ENCODE measurements at regions not wholly inside any gene's neighbourhood (a gene's known extent, or its start where the extent isn't known, plus 50 kb on each side); places are given as distances from the start of the nearest gene placed in this dataset.
"Not testable (repeated sequence)": the region's sequence is repeated elsewhere in the genome, so short reads cannot be mapped to it uniquely, and the experiment has no call there.

DNA sequence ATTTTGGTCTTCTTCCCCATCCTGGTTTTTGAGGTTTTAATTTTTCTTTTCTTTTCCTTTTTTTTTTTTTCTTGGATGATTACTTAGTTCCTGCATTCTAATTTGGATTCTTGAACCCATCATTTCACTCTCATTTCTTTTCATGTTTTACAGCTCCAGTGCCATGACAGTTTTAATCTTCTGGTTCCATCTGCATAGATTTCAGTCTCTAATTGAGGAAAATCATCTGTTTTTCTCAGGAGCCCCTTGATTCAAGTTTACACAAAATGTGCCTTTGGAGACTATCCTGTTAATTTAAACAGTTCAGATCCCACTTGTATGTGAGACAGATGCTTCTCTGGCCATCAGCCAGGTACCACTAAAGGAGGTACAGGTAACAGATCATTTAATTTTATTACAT lies 379.9 kb downstream of the PIK3C3 start:
- no peak for DNase-seq

- DNase-seq: no peak
Measured at GRCh38 chr18:42336139-42336538, 381.1 kb downstream of the PIK3C3 start.

DNA sequence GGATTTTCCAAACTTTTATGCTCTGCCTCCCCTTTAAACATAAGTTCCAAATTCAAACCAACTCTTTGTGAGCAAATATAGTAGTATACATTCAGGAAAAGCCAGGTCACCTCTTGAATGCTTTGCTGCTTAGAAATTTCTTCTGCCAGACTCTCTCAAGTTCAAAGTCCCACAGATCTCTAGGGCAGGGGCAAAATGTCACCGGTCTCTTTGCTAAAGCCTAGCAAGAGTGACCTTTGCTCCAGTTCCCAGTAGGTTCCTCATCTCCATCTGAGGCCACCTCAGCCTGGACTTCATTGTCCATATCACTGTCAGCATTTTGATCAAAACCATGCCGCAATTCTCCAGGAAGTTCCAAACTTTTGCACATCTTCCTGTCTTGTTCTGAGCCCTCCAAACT lies 382.3 kb downstream of the PIK3C3 start:
- DNase-seq: not testable (repeated sequence)

DNA sequence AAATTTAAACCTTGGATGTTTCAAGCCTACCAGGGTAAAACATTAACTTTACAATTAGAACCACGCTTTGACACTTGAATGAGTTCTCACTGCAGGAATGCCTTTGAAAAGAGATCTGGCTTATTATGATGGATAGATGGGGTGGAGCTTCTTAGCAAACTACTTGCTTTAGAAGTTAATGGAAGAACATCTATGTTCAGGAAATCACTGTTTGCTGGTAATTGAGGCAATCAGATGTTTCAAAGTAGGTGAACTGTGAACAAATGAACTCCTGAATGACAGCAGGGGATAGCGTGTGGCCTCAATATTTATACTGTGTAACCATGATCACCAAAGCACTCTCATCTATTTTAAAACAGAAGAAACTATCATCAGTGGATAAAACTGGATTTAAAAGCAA lies 383.6 kb downstream of the PIK3C3 start:
- DNase-seq: no peak

DNA sequence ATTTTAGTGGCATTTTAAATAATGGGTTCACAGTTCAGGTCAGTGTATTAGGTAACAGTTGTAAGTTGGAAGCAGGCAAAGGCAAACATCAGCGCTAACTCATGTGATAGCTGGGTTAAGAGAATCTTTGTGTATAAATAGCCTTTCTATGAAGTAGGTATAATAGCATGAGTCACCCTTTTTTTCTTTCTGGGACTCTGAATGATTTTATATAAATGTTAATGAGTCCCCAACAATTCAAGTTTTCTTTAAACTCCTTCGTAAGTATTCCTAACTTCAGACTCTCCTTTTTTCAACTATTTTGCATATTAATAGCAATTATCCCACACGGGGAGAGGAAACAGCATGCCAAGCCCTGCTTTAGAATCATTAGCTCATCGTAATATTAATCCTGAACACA lies 384.3 kb downstream of the PIK3C3 start:
- DNase-seq: no peak

GRCh38 chr18:42340423-42341009 lies 385.5 kb downstream of the PIK3C3 start:
- no peak for DNase-seq

DNA sequence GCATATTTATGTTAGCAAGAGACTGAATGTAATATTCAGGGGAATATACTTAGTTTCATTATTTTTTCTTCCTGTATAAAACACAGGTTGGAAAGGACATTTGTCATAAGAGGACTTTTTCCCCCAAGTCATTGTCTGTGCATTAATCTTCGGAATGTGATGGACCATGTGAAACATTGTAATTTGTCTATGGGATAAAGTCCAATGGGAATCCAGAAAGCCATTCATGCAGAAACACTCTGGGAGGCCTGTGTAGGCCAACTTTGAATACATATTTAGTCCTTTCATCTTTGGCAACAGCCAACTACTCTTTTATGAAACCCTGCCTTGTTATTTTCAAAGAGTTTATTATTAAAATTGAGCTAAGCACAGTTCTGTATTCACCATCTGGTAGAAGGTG lies 386.4 kb downstream of the PIK3C3 start:
- no peak for DNase-seq

DNA sequence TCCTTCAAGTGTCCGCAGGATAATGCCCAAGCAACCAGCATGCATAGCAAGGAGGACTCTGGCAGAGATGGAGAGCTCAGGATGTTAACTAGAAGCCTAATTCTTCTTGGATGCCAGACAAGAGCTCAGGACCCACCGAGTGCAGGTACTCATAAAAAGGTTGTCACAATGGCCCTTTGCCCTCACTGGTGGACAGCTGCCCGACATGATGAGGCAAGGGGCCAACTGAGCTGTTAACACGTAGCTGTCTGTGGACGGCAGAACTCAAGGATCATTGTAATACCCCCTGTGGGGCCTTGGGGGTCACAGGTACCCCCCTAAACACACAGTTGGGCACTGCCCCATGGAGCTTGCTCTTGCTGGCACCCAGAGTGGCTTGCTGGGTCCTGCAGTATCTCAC lies 393.7 kb downstream of the PIK3C3 start:
- no peak for DNase-seq

GRCh38 chr18:42351455-42351854 lies 396.4 kb downstream of the PIK3C3 start:
- no peak for DNase-seq

- DNase-seq: no peak
Measured at GRCh38 chr18:42360716-42361115, 405.7 kb downstream of the PIK3C3 start.

DNA sequence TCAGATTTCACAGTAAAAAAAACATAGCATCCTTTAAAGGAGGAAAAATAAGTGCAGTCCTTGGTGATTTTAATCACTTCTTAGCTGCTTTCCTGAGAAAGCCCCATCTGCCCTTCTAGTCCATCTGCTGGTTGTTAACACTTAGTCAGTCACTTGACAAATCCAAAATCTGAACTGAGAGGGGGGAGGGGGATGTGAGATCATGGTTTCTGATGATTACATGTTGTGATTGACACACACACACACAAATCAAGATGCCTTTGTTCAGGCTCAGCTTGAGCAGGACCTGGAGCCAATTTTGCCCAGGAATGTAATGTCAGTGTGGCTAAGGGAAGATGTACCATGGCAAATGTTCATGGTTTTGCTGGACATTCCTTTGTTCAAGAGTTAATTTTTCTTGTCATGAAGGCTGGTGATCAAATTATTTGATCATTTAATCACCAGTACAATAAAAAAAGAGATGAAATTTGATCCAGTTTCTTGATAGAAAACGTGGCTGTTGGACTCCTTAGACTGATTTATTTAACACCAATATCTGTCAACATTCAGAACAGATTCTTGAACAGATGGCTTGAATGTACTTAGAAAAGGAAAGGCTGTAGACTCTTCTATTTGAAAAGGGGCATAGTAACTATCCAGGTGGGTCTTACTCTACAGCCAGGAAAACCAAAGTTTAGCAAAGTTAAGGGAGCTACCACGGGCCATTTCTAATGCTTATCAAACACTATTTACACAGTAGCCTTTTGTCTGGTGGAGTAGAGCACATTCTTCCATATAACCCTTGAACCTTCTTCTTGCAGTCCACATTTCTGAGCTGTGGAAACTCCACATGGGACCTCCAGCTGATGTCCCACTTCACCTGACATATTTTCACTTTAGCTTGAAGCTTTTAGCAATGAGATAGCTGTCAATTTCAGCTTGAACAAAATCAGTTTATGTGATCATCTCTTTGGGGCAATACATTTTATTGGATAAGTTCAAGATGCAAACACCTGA lies 408.7 kb downstream of the PIK3C3 start:
- no peak for DNase-seq

- DNase-seq: no peak
Measured at GRCh38 chr18:42364766-42365165, 409.7 kb downstream of the PIK3C3 start.

DNA sequence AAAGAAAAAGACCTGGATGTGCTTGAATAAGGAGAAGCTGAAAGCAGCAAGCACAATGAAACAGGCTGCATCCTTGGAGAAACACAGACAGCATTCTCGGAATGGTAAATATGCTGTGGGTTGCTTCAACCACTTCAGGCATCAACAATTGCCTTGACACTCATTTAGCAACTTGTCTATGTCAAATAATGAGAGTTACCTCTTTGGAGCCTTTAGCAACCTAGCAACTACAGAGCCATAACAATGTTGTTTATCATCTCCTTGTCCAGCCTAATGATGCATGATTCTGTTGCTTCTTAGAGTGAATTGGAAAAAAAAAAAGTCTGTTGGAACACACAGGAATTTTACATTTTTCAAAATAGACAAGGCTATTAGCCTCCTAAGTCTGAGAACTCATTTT lies 410.6 kb downstream of the PIK3C3 start:
- DNase-seq: no peak

DNA sequence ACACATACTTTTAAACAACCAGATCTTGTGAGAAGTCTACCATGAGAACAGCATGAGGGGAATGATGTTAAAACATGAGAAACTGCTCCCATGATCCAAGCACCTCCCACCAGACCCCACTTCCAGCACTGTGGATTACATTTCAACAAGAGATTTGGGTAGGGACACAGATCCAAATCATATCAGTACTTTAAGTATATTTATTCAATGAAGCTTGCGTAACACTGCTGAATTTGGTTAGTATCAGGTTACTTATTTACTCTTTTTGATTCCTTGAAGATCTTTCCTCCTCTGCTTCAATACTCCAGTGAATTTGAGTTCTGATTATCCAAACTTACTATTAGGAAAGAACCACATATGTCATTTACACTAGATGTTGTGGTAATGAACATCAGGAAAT lies 418.6 kb downstream of the PIK3C3 start:
- DNase-seq: no peak

GRCh38 chr18:42374961-42375360 lies 419.9 kb downstream of the PIK3C3 start:
- no peak for DNase-seq

GRCh38 chr18:42378854-42379253 lies 423.8 kb downstream of the PIK3C3 start:
- DNase-seq: not testable (repeated sequence)

DNA sequence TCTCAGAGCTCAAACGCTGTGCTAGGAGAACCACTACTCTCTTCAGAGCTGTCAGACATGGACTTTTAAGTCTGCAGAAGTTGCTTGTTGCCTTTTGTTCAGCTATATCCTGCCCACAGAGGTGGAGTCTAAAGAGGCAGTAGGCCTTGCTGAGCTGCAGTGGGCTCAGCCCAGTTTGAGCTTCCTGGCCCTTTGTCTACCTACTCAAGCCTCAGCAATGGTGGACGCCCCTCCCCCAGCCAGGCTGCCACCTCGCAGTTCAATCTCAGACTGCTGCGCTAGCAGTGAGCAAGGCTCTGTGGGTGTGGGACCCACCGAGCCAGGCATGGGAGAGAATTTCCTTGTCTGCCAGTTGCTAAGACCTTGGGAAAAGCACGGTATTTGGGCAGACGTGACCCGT lies 426.2 kb downstream of the PIK3C3 start:
- not testable (repeated sequence) for DNase-seq

DNA sequence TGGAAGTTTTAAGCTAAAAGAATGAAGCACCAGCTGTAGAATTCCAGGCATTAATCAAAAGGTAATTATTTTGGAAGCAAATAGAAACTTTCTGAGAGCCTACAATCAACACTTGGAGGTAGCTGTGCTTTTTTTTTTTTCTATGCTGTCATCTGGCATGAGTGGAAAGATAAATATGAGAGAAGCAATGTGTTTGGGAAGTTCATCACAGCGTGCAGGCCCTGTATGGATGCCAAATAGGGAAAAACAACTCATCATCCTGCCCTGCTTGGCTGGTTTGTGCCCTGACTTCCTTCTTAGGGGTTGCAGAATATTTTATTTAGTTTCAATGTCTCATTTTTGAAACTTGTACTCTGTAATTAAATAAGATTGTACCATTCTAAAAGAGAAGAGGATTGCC lies 437.4 kb downstream of the PIK3C3 start:
- no peak for DNase-seq

DNA sequence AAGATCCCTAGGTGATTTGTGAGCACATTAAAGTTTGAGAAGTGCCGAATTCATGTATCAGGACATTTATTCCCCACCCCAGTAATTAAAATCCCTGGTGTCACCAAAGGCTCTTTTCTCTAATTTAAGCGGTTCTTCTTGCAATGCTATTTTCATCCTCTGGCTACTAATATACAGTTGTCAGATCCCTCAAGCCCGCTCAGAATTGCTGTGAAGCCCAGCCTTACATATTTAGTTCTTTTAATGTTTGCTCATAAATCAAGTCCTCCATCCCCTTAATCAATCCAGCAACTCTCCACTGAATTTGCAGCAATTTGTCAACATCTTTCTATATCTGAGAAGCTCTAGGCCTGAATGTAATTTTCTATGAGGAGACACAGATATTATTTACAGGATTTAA lies 437.9 kb downstream of the PIK3C3 start:
- DNase-seq: no peak

GRCh38 chr18:42394238-42394637 lies 439.2 kb downstream of the PIK3C3 start:
- no peak for DNase-seq

GRCh38 chr18:42401131-42401673 lies 446.2 kb downstream of the PIK3C3 start:
- DNase-seq: no peak

GRCh38 chr18:42404151-42404550 lies 449.1 kb downstream of the PIK3C3 start:
- no peak for DNase-seq

GRCh38 chr18:42409005-42409404 lies 454.0 kb downstream of the PIK3C3 start:
- DNase-seq: no peak

DNA sequence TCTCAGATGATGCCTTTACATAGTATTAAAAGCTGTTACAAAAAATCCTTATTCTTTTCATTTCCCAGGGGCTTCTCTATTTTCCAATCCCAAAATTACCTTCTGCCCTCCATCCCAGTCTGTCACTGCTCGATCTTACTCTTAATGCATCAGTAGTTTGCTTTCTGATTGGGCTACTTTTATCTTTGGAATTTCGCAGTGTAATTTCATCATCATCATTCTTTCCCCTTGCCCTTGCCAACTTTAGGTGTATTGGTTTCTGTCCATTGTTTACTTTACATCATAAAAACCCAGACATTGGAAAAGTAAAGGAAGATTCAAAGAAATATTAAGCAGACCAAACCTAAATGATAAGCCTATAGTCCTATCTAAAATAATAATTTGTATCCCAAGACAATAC lies 457.2 kb downstream of the PIK3C3 start:
- DNase-seq: no peak

Measured in NCI-H2081 treated with DMSO at 0.1 percent for 48 hours (cell line).